HT1080 (cell line): ENCODE measurements at regions not wholly inside any gene's neighbourhood (a gene's known extent, or its start where the extent isn't known, plus 50 kb on each side); places are given as distances from the start of the nearest gene placed in this dataset.
A peak's percentile ranks its signal among the peaks of the same experiment; 100 is the strongest.

Experiments used
- DNase-seq: peaks from one replicate; pipeline ENCODE4 v3.0.0-alpha.2; 2015; ENCODE audit warnings: low read depth

DNA sequence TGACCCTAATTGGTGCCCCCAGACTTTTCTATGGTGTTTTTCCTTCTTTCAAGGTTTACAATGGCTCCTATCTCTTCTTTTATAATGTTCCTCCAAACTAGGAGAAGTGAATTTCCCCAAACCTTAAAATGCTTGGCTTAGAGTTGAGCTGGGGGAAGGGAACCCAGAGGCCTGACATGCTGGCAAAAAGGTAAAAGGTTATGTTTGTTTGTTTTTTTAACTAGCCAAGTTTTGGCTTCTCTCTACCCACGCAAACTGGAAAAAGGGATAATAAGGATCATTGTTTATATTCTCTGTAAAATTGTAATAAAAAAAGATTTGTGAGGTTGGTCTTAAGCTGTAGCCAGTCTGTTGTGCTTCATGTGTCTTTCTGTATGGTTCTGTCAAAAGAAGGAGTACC, 477.0 kb downstream of the IPMK start:
- DNase-seq: no peak

DNA sequence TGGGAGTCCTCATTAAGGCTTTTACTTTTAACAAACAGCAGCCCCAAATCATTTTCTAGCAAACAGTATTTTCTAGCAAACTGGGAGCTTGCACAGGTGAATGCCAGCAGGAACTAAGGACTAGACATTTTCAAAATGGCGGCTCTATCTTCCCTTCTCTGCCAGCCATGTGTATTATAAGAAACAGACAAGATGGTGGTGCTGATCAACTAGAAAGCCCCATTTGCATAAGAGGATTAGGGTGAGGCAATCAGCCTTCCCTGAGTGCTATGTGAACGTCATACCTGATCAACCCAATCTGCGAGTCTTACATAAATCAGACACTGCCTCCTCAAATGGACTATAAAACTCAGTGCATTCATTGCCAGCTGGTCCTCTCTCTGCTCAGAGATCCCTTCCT, 479.6 kb downstream of the IPMK start:
- DNase-seq: no peak

DNA sequence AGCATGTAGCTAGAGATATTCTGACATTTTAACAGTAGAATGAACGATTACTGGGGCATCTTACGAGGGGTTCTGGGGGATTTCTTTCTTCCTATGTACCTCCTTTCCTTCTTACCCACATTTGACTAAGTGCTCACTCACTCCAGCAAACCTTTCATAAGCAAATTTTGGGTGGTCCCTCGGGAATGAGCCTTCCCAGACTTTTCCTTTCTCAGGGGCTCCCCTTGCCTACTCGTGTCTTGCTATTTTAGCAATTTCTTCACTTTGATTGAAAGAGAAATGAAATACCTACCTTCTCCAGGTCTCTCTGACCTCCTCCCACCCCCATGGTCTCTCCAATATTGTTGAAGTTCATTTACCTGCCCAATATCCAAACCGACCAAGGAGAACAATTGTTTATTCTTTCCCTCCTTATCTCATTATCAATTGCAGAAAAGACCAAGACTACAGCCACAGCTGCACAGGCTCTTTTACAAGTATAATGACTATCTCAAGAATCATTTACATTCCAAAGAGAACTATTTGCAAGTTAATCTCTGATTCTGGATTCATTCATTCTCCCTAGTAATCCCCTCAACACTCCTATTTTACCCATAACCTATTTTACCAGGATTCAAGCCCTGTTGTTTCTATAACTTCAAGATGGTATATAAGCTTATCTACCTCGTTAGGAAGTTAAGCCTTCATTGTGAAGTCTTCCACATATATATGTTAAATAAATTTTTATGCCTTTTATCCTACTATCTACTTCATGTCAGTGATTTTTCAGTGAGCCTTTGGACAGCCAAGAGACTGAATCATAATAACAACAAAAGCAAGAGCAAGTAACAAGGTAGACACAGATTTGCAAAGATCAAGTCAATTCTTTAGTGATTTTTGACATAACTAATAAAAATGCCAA, 480.6 kb downstream of the IPMK start:
- no peak for DNase-seq

DNA sequence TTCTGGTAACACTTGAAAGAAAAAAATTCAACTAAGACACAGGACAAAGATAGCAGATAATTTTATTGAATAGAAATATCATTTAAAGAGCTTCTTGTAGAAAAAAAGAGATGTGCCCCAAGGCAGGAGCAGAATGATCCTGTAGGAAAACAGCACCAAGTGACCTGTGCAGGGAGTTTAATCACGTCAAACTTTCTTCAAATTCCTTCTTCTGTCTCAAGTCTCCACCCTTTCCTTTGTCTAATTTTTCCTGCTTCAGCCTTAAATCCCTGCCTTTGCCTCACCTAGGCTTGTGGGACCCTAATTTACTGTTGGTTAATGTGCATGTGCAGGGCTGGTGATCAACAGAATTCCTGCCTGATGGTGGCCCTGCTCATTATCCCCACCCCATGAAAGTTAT, 481.4 kb downstream of the IPMK start:
- no peak for DNase-seq

DNA sequence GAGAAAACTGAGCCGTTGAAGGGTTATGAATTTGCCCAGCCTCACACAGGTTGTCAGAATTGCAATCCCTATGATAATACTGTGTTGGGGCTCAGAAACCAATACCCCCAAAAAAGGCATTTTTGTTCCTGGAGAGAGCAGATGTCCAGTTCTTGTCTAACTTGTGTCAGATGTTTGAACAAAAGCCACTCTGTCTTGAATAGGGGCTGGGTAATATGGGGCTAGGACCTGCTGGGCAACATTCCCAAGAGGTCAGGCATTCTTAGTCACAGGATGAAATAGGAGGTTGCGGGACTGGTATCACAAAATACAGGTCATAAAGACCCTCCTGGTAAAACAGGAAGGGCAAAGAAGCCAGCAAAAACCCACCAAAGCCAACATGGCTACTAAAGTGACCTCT, 482.1 kb downstream of the IPMK start:
- no peak for DNase-seq

DNA sequence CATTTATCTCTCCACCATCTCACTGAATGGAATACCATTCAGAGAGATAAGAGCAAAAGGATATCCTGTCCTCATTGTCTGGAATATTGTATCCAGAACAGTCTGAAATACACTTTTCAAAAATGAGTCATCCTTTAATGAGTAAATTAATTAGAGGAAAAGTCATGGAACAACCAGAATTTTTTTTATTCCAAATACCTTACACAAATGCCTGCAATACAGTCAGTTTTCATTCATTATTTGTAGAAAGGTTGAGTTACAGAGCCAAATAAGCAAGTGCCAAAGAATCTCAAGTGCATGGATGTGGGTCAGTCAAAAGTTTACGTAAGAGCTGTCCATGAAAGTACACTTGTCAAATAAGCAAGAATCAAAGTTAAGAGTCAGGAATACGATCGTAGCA, 482.6 kb downstream of the IPMK start:
- DNase-seq: no peak

DNA sequence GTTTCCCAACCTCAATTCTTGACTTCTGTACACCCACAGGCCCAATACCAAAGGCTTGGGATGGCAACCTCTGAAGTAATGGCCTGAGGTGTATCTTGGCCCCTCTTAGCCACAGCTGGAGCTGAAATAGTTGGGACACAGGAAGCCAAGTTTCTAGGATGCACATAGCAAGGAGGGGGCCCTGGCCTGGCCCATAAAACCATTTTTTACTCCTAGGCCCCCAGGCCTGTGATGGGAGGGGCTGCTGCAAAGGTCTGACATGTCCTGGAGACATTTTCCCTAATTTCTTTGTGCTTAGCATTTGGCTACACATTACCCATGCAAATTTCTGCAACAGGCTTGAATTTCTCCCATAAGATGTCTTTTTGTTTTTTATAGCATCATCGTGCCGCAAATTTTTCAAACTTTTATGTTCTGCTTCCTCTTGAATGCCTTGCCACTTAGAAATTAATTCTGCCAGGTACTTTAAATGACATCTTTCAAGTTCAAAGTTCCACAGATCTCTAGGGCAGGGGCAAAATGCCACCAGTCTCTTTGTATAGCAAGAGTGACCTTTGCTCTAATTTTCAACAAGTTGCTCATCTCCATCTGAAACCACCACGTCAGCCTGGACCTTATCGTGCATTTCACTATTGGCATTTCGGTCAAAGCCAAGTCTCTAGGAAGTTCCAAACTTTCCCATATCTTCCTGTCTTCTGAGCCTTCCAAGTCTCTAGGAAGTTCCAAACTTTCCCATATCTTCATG, 490.8 kb downstream of the IPMK start:
- no peak for DNase-seq

DNA sequence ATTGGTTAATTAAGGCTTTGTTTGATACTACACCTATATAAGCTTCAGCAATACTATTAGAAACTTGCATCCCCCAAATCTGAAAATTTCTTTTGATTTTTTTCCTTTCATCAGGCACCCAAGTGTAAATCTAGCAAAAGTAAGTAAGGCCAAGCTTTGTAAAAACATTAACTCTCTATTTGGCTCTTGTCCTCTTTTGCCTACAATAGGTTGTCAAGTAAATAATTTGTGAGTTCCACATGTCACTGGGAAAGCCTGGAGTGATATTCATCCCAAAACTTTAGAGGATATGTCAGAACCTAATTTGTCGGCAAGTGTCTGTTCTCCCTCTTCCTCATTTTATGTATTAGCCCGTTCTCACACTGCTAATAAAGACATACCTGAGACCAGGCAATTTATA, 492.4 kb downstream of the IPMK start:
- no peak for DNase-seq

DNA sequence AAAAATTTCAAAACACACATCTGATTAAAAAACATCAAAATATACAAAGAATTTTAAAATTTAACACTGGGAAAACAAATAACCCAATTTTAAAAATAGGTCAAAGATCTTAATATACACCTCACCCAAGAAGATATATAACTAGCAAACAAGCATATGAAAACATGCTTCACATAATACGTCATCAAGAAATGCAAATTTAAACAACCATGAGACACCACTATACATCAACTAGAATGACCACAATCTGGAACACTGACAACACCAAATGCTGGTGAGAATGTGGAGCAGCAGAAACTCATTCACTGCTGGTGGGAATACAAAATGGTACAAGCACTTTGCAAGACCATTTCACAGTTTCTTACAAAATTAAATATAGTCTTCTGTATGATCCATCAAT, 498.4 kb downstream of the IPMK start:
- no peak for DNase-seq

DNA sequence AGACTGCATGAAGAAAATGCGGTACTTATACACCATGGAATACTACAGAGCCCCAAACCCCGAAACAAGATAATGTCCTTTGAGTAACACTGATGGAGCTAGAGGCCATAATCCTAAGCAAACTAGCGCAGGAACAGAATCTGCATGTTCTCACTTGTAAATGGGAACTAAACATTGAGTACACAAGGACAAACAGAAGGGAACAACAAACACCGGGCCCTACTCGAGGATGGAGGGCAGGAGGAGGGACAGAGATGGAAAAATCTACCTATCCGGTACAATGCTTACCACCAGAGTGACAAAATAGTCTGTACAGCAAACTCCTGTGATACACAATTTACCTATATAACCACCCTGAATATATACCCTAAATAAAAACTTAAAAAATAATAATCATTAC, 507.9 kb downstream of the IPMK start:
- DNase-seq: no peak

DNA sequence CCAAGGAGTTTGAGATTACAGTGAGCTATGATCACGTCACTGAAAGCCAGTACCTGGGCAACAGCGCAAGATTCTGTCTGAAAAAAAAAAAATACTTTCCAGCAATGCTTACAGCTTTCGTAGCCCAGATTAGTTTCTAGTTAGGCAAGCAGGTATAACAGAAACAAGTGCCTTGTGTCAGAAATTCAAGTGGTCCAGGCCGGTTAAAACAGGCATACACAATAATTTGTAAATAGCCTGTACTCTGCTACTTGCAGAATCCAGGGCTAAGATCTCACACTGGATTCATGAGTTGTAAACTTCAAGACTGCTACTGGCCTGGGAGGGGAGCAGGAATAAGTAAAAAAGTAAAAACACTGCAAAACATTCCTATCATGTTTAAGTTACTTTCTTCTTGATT, 512.9 kb downstream of the IPMK start:
- no peak for DNase-seq

DNA sequence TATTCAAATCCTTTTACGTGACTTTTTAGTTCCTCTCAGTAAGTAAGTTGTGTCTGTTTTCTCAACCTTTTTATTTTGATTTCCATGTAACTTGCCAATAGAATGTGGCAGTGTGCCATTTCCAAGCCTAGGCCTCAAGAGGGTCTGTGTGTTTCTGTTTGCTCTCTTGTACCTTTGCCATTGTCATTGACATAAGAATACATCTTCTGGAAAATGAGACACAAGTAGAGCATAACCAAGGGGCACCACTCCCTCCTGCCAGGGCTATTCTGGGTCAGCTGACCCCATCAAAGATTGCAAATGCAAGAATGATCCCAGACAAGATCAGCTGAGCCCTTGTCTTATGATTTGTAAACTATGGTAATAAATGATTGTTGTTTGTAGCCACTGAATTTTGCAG, 524.0 kb downstream of the IPMK start:
- DNase-seq: no peak

DNA sequence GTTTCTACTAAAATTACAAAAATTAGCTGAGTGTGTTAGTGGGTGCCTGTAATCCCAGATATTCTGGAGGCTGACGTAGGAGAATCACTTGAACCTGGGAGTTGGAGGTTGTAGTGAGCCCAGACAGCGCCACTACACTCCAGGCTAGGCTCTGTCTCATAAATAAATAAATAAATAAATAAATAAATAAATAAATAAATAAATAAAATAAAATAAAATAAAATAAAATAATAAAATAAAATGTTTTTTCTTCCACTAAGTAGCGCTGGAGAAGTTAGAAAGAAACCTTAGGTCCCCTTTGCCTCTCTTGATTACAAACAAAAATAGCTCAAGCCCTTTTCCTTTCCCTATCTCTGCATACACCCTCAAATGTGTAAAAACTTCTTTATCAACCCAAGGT, 525.9 kb downstream of the IPMK start:
- no peak for DNase-seq

DNA sequence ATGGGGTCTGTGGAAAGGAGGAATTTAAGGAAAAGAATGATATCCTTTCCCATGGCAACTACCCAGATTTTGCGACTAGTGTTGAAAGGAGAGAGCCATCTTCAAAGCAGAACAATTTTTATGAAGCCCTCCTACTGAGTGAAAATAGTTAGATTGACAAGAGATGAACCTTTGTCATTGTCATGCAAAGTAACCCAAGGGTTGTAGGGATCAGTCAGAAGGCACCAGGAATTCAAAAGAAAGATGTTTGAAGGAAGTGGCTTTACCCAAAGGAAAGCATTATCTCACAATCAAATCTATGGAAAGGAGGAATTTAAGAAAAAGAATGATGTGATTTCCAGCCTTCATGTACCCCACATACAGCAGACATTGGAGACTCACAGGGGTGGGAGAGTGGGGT, 544.4 kb downstream of the IPMK start:
- DNase-seq: no peak

DNA sequence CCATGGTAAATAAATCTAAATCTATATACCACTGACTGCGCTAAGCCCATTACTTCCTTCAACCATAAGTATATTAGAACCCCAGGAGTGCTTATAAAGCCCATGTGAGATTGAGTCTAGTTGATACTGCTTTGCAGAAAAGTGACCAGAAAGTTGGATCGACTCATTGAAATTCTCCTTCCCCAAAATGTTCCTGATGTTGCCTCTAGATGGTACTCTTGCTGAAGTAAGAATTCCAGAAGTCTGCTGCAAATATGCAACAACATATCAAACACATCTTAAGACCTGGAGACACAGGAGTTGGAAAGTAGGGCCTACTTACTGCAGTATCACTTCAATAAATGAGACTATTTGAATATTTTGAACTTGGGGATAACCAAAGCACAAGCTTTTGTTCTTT, 550.8 kb downstream of the IPMK start:
- peak; percentile 38 for DNase-seq

DNA sequence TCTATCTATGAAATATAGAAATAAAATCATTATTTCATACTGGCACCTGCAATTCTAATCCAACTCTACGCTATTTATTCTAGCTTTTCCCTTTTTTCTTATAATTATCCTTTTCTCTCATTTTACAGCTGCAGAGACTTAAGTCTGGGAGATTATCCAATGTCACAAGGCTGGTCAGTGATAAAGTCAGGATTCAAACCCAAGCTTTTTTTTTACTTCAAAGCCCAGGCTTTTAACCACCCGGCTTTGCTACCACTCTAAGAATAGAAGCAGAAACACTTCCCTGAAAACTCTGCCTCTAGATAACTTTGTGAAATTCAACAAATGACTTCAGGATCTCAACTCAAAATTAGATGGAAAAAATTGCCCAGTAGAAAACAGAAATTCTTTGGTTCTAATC, 552.5 kb downstream of the IPMK start:
- no peak for DNase-seq

DNA sequence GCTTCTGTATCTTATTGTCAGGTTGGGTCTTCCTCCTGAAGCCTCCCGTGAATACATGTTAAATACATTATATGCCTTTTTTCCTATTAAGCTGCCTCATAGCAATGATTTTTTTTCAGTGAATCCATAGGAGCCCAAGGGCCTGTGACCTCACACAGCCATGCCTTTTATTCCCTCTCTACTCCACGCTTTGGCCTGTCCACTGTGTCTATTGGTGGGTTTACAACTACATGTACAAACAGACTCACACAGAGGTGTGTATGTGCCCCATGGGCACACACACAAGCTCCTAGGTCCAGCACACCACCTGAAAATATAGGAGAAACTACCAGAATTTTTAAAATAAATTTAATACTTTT, 560.4 kb downstream of the IPMK start:
- DNase-seq: no peak

DNA sequence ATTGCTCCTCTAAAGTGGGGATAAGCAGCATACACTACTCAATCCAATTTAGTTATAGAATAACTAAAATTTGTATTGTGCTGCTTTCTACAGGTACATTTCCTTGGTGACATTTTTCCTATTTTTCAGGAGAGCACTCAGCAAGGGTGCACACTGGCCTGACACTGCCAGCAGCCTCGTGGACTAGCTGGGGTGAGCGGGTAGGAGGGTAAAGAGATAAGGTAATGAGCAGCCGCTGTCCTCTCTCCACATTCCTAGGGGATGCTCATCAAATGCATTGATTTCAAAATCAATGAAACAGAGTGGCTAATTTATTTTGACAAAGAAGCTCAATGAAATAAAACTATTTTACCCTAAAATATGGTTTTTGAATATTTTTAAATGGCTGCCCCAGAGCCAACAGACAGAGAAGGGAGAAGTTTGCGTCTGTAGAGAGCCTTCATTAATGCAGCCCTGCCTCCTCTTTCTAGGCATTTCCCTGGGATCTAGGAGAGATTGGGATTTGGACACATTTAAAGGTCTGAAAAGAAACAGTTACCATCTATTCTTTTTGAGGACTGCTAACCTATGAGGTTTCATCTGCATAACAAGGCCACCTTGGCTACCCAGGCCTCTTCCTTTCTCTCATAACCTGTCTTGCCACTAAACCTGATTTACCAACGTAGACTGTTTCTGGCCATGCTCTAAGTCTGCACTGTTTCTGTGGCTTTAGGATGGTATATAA, 561.0 kb downstream of the IPMK start:
- no peak for DNase-seq

DNA sequence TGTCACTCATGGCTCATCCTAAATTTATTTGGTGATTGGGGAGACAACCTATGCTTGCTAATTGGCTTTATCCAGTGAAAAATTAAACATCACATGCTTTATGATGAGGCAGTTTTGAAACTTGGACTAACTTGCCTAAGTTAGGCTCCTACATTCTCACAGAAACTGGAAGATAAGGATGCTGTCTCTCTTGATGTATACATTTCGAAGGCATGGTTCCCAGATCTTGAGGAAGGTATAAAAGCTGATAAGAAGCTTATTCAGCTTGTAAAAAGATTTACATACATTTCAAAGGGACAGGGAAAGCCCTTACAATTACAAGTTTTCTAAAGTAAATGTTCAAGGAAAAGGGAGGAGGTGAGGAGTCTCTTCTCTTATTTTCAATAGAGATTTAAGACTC, 561.7 kb downstream of the IPMK start:
- DNase-seq: no peak

DNA sequence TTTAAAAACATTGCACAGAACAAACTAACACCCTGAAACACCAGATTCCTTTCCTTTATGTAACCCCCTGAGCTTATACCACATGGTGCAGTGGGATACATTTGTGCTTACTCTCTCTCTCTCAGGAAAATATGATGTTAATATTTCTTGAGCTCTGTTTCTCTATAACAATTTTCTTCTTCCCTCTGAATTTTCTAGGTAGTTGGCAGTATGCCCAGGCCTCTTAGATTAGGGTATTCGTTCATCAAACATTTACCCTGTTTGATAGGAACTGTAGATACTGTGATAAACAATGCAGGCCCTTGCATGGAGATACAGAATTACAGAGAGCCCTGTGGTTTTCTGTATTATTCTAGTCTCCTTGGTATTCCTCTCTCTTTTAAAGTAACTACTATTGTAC, 567.8 kb downstream of the IPMK start:
- no peak for DNase-seq

DNA sequence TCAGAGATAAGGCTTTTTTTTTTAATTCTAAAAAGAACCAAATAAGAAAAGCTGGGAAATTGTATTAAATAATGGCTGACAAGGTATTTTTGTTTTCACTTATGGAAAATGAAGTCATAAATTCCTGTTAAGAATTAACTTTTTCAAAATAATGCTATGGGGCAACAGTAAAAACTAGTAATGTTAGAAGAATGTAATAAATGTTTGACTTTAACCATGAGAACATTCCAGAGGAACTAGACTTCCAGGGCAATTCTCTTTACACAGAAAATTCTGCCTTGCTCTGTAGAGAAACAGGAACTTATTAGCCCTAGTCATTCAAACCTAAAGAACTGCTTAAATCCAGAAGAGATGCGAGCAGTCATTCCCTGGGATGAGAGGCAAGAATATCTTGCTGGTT, 571.1 kb downstream of the IPMK start:
- DNase-seq: peak; percentile 62

DNA sequence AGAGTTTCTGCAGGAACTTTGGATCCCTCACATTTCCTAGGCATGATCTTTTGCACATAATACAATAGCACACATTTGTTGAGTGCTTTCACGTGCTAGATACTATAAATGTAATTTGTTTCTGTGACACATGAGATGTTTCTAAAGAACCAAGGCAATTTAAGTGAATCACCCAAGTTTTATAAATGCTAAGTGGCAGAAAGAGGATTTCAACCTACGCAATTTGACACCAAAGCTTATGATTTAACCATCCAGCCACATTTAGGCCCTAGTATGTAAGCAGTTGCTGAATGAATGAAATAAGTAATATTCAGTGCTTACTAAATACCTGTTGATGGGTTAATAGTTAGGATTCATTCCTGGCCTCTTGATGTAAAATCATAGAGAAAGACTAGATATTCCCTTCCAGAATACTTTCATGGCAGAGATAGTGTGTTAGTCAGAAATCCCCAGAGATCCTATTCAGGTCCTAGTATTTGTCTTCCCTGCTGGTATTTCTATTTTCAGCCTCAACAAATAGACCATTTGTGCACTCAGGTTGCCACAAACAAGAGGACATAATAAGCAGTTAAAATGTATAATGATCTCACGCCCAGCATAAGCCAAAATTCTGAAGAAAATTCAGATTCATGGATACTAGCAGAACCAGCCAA, 572.6 kb downstream of the IPMK start:
- DNase-seq: peak; percentile 30
